DMS79 treated with DMSO at 0.1 percent for 48 hours (cell line): ENCODE measurements at regions not wholly inside any gene's neighbourhood (a gene's known extent, or its start where the extent isn't known, plus 50 kb on each side); places are given as distances from the start of the nearest gene placed in this dataset.

Experiments used
- DNase-seq: peaks from one replicate; lab custom pipeline; 2025; lab: John Stamatoyannopoulos, UW

- no peak for DNase-seq
Measured at GRCh38 chr2:53108246-53108645, 659.4 kb upstream of the CHAC2 start.

GRCh38 chr2:53104263-53104662 is 663.3 kb upstream of the CHAC2 start:
- DNase-seq: peak; percentile 38

- peak; percentile 88 for DNase-seq
Measured at GRCh38 chr2:53103679-53104078, 663.9 kb upstream of the CHAC2 start.

GRCh38 chr2:53098696-53099078 is 668.9 kb upstream of the CHAC2 start:
- DNase-seq: no peak

- DNase-seq: no peak
Measured at GRCh38 chr2:53096351-53096750, 671.3 kb upstream of the CHAC2 start.

- no peak for DNase-seq
Measured at GRCh38 chr2:53095664-53096063, 671.9 kb upstream of the CHAC2 start.

GRCh38 chr2:53095227-53095626 is 672.4 kb upstream of the CHAC2 start:
- no peak for DNase-seq

GRCh38 chr2:53093355-53093754 is 674.2 kb upstream of the CHAC2 start:
- DNase-seq: no peak

- DNase-seq: no peak
Measured at GRCh38 chr2:53091183-53091582, 676.4 kb upstream of the CHAC2 start.

GRCh38 chr2:53087874-53088461 is 679.6 kb upstream of the CHAC2 start:
- DNase-seq: no peak

- DNase-seq: no peak
Measured at GRCh38 chr2:53087262-53087873, 680.2 kb upstream of the CHAC2 start.

- no peak for DNase-seq
Measured at GRCh38 chr2:53077413-53077812, 690.2 kb upstream of the CHAC2 start.

- DNase-seq: no peak
Measured at GRCh38 chr2:53075760-53076159, 691.8 kb upstream of the CHAC2 start.

GRCh38 chr2:53067533-53067932 is 700.1 kb upstream of the CHAC2 start:
- DNase-seq: no peak

GRCh38 chr2:53067056-53067455 is 700.5 kb upstream of the CHAC2 start:
- no peak for DNase-seq

GRCh38 chr2:53064154-53064553 is 703.5 kb upstream of the CHAC2 start:
- DNase-seq: no peak

- no peak for DNase-seq
Measured at GRCh38 chr2:53058526-53058925, 709.1 kb upstream of the CHAC2 start.

GRCh38 chr2:53053937-53054336 is 713.7 kb upstream of the CHAC2 start:
- DNase-seq: no peak

GRCh38 chr2:53051157-53051556 is 716.4 kb upstream of the CHAC2 start:
- DNase-seq: no peak

- DNase-seq: no peak
Measured at GRCh38 chr2:53040536-53041229, 726.9 kb upstream of the CHAC2 start.

GRCh38 chr2:53036196-53036595 is 731.4 kb upstream of the CHAC2 start:
- no peak for DNase-seq

GRCh38 chr2:53035153-53035552 is 732.5 kb upstream of the CHAC2 start:
- DNase-seq: no peak

- DNase-seq: no peak
Measured at GRCh38 chr2:53033411-53033810, 734.2 kb upstream of the CHAC2 start.
